ENCODE measurements at regions not wholly inside any gene's neighbourhood (a gene's known extent, or its start where the extent isn't known, plus 50 kb on each side); places are given as distances from the start of the nearest gene placed in this dataset.
A peak's percentile ranks its signal among the peaks of the same experiment; 100 is the strongest.

GRCh38 chr7:130971297-130971696 lies 237.3 kb upstream of the KLF14 start:
- no peak for DNase-seq

GRCh38 chr7:130972201-130972600 lies 238.2 kb upstream of the KLF14 start:
- DNase-seq, result no peak

- no peak for DNase-seq
Measured at GRCh38 chr7:130973637-130974036, 239.6 kb upstream of the KLF14 start.

- DNase-seq, result no peak
Measured at GRCh38 chr7:130974169-130974568, 240.2 kb upstream of the KLF14 start.

GRCh38 chr7:130974794-130975193 lies 240.8 kb upstream of the KLF14 start:
- DNase-seq, result no peak

- DNase-seq, result no peak
Measured at GRCh38 chr7:130975731-130976130, 241.7 kb upstream of the KLF14 start.

GRCh38 chr7:130982160-130982638 lies 248.2 kb upstream of the KLF14 start:
- peak; percentile 5 for DNase-seq

- DNase-seq, result no peak
Measured at GRCh38 chr7:130982651-130983050, 248.6 kb upstream of the KLF14 start.

DNA sequence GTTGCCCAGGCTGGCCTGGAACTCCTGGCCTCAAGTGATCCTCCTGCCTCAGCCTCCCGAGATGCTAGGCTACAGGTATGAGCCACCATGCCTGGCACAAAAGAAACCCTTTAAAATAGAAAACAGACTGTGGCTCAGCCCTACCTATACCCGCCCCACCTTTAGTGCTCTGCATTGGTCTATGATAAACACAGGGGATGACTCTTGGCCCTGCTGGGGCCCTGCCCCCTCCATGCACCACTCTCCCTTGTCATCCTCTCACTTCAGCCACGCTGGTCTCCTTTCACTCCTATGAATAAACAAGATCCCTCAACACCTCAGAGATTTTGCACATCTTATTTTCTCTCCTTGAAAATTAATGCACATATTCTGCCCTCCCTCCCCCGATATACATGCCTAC lies 251.4 kb upstream of the KLF14 start:
- DNase-seq, result no peak

- DNase-seq, result no peak
Measured at GRCh38 chr7:130986261-130986690, 252.3 kb upstream of the KLF14 start.

- DNase-seq, result no peak
Measured at GRCh38 chr7:130987092-130987491, 253.1 kb upstream of the KLF14 start.

DNA sequence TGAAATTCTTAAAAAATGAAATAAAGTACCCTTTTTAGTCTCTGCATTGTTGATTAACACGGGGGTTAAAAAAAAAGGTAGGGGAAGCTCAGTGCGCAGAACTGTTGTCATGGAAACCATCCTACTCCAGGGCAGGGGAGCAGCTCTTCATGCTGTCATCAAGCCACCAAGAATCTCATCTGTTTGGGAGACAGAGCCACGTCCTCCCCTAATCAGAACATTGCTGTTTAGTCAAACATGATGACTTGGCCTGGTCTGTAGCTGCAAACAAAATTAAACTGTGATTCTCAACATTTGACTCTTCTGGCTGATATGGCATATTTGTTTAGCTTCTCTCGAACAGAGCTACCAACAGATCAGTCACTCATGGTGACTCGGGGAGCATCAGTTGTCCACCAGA lies 254.4 kb upstream of the KLF14 start:
- no peak for DNase-seq

DNA sequence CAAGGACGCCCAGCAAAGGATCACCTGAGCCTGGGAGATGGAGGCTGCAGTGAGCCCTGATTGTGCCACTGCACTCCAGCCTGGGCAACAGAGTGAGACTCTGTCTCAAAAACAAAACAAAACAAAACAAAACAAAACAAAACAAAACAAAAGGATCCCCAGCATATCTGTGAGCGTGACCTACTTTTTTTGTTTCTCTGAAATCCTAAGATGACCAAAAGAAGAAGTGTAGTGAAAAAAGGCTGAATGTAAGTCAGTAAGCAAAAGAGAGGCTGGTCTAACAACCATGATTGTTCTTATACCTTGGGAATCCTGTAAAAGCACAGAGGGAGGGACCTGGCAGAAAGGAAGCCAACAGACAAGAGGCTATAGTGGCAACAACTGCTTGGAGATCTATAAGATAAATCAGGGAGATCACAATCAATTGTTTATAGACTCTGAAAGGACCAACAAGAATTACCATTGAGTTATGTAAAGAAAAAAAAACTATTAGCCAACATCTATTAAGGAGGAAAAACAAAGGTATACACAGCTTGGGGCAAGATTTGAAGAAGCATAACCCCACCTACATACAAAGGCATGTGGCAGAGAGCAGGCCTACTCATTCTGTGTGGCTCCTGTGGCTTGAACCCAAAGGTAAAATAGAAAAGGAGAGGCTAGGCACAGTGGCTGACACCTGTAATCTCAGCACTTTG lies 255.2 kb upstream of the KLF14 start:
- no peak for DNase-seq

- DNase-seq, result no peak
Measured at GRCh38 chr7:130990178-130990832, 256.3 kb upstream of the KLF14 start.

DNA sequence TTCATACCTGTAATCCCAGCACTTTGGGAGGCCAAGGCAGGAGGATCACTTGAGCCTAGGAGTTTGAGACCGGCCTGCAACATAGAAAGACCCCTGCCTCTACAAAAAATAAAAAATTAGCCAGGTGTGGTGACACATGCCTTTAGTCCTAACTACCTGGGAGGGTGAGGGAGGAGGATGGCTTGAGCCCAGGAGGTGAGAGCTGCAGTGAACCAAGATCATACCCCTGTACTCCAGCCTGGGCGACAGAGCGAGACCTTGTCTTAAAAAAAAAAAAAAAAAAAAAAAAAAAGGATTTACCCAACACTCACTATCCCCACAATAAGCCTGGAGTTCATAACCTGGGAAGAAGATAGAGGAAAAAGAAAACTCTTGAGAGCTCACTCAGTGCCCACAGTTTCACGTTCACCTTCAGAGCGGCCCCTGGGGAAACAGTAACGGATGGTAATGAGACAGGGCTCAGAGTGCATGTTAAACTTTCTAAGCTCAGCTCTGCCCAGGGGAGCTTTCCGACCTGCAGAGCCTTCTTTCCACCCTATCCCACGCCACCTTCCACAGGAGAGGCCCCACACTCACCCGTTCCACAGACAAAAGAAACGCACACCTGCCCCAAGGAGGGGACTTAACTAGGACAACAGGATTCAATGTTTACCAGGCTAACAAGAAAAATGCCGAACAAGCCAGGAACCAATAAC lies 259.8 kb upstream of the KLF14 start:
- no peak for DNase-seq

- DNase-seq, result no peak
Measured at GRCh38 chr7:130994378-130995115, 260.5 kb upstream of the KLF14 start.

- no peak for DNase-seq
Measured at GRCh38 chr7:130995252-130996081, 261.5 kb upstream of the KLF14 start.

DNA sequence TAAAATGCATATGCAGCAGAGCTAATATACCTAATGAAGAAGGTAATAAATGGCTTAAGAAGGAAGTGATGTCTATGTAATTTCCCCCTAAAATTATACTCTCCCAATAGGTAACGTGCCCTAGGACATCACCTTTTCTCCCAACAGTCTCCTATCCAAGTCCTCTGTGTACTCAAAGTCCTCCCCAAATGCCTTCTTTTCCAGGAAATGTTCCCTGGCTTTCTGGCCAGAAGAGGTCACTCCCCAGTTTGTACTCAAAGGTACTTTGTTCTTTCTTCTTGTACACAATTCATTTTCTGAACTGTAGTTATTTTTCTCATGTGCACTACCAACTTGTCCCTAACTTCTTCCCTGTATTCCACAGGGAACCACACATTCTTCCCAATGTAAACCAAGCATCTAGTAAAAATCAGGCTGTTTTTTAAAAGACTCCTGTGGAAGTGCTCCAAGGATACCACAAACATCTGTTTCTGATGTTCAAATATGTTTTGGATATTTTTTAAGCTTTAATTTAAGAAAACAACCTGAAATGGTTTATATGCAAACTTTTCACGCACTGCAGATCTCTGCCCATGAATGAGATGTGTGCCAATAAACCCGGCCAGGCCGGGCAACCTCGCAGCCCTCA lies 262.3 kb upstream of the KLF14 start:
- DNase-seq, result no peak

- DNase-seq, result peak; percentile 59
Measured at GRCh38 chr7:130996833-130997231, 262.8 kb upstream of the KLF14 start.

GRCh38 chr7:130998993-130999602 lies 265.1 kb upstream of the KLF14 start:
- no peak for DNase-seq

GRCh38 chr7:130999926-131000325 lies 265.9 kb upstream of the KLF14 start:
- DNase-seq, result no peak

Measured in NCI-H774 (cell line).